ENCODE measurements at regions not wholly inside any gene's neighbourhood (a gene's known extent, or its start where the extent isn't known, plus 50 kb on each side); places are given as distances from the start of the nearest gene placed in this dataset.

- TF ChIP-seq POLR2A (IDR thresholded peaks at IDR 0.05), result no peak
- TF ChIP-seq, protein P1, sequence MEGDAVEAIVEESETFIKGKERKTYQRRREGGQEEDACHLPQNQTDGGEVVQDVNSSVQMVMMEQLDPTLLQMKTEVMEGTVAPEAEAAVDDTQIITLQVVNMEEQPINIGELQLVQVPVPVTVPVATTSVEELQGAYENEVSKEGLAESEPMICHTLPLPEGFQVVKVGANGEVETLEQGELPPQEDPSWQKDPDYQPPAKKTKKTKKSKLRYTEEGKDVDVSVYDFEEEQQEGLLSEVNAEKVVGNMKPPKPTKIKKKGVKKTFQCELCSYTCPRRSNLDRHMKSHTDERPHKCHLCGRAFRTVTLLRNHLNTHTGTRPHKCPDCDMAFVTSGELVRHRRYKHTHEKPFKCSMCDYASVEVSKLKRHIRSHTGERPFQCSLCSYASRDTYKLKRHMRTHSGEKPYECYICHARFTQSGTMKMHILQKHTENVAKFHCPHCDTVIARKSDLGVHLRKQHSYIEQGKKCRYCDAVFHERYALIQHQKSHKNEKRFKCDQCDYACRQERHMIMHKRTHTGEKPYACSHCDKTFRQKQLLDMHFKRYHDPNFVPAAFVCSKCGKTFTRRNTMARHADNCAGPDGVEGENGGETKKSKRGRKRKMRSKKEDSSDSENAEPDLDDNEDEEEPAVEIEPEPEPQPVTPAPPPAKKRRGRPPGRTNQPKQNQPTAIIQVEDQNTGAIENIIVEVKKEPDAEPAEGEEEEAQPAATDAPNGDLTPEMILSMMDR (IDR thresholded peaks at IDR 0.05), result no peak
Measured at GRCh38 chr13:71021825-71022422, 845.1 kb downstream of the DACH1 start.
